IPS-20b (cell line): ENCODE measurements at regions not wholly inside any gene's neighbourhood (a gene's known extent, or its start where the extent isn't known, plus 50 kb on each side); places are given as distances from the start of the nearest gene placed in this dataset.
"Not testable (repeated sequence)": the region's sequence is repeated elsewhere in the genome, so short reads cannot be mapped to it uniquely, and the experiment has no call there.

Source experiments
- H3K27ac ChIP-seq: one replicate; pipeline ENCODE4 v1.5.1; 2013; ENCODE audit warnings: low read length
- H3K27me3 ChIP-seq: 2 replicates; pipeline ENCODE4 v1.6.1; 2013; ENCODE audit warnings: mild to moderate bottlenecking, low read length, inconsistent platforms; ENCODE audit not compliant: insufficient read depth
- H3K36me3 ChIP-seq: 2 replicates; pipeline ENCODE4 v1.6.1; 2013; ENCODE audit warnings: low read depth, mild to moderate bottlenecking, inconsistent platforms, low read length, moderate library complexity; ENCODE audit not compliant: insufficient read depth
- H3K4me1 ChIP-seq: 2 replicates; pipeline ENCODE4 v1.6.1; 2013; ENCODE audit warnings: mild to moderate bottlenecking, control low read depth, inconsistent platforms, low read length, moderate library complexity; ENCODE audit not compliant: insufficient read depth
- H3K4me3 ChIP-seq: 2 replicates; pipeline ENCODE4 v1.5.1; 2013; ENCODE audit warnings: mild to moderate bottlenecking, low read length, inconsistent platforms
- H3K9ac ChIP-seq: 2 replicates; pipeline ENCODE4 v1.6.1; 2013; ENCODE audit warnings: low read depth, mild to moderate bottlenecking, inconsistent platforms, low read length, moderate library complexity
- H3K9me3 ChIP-seq: 2 replicates; pipeline ENCODE4 v1.6.1; 2013; ENCODE audit warnings: mild to moderate bottlenecking, low read depth, low read length, inconsistent platforms; ENCODE audit not compliant: insufficient read depth

DNA sequence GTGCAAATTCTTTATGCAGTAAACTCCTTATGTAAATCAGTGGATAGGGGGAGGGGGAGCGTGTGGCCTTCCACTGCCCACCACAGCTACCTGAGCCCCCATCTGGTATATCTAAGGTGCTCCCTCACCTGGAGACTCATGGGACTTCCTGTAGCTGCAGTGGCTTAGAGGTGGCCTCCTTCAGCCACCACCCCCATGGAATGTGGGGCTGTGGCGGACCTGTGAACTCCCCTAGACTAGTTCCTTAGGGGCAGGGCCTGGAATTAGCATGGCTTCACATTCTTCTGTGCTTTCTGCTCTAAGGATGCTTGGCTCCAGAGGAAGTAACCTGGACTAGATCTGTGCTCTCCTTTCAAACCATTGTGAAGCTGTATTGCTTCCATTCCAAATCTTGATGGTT is 550.5 kb upstream of the COBL start:
- Histone ChIP-seq H3K9ac (no peak overlapping the region), H3K4me1 (no peaks in the 10 kb centered on the region), H3K27me3 (no peaks in the 10 kb centered on the region), H3K36me3 (no peaks in the 10 kb centered on the region), H3K27ac (no peak overlapping the region), H3K4me3 (no peak overlapping the region), H3K9me3 (no peaks in the 10 kb centered on the region)

DNA sequence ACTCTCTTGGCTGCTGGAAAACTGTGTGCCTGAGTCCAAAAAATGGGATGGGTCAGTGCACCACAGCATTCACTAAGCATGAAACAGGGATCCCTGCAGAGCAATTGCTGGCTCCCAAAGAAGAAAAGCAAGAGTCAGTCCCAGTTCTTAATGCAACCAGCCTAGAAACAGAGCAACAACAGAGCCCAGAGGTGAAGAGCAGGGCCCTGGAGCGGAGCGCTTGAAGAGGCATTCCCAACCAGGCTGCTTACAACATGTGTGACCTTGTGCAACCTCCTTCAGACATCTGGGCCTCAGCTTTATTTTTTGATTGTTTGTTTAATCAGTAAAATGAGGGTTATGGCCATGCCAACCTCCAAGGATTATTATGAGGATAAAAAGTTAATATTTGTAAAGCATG is 543.7 kb upstream of the COBL start:
- Histone ChIP-seq H3K9ac (no peak overlapping the region), H3K4me1 (no peaks in the 10 kb centered on the region), H3K4me3 (no peak overlapping the region), H3K36me3 (no peaks in the 10 kb centered on the region), H3K9me3 (peaks cover 13% of the 10 kb centered on the region), H3K27me3 (no peaks in the 10 kb centered on the region), H3K27ac (no peak overlapping the region)

DNA sequence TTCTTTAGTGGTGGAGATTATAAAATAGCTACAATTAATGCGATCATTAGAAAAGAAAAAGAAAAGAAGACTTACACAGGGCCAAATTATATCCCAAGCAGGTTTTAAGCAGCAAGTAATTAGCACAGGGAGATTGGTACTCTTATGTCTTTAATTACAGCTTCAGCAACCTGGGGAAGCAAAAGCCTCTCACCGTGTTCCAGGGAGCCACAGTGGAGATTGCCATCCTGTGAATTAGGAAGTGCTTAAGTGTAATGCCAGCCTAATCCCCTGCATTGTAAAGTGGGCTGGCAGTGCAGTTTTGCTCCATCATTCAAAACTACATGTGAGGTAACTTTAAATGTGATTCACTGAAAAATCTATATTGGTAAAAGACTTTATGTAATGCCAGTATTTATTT is 533.5 kb upstream of the COBL start:
- Histone ChIP-seq H3K4me1 (no peaks in the 10 kb centered on the region), H3K9me3 (peaks cover 7% of the 10 kb centered on the region), H3K9ac (no peak overlapping the region), H3K36me3 (no peaks in the 10 kb centered on the region), H3K4me3 (no peak overlapping the region), H3K27ac (no peak overlapping the region), H3K27me3 (no peaks in the 10 kb centered on the region)

DNA sequence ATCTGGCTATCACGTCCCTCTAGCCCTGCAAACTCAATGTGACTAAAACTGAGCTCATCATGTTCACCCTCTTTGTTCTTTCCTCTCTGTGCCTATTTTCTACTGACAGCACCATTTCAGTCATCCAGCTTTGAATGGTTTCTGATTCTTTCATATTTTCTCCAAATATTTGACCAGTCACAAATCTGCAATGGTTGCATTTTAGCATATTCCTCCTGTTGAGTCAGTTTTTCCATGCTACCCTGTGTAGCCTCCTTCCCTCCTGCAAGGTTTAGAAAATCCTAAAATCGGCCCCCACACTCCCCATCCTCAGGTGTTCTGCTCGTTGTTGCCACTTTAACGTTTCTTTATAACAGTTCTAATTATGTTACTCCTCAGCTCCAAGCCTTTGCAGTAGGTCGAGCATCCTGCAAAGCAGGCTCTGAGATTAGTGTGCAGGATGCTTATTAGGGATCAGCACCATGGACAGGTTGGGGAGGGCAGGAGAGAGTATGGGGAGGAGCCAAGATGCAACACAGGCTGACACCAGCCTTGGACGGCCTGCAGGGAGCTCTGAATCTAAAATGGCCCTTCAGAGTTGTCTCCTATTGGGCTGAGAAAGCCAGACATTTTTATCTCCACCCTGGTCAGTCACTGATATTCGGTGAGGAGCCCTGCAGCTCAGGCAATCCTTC is 531.0 kb upstream of the COBL start:
- H3K9me3 ChIP-seq = no peaks in the 10 kb centered on the region
- H3K9ac ChIP-seq = no peak overlapping the region

DNA sequence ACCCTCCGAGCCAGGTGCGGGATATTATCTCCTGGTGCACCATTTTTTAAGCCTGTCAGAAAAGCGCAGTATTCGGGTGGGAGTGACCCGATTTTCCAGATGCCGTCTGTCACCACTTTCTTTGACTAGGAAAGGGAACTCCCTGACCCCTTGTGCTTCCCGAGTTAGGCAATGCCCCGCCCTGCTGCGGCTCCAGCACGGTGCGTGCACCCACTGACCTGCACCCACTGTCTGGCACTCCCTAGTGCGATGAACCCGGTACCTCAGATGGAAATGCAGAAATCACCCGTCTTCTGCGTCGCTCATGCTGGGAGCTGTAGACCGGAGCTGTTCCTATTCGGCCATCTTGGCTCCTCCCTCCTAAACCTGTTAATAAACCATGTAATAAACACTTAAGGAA is 522.5 kb upstream of the COBL start:
- not testable (repeated sequence) for H3K4me1 ChIP-seq, H3K36me3 ChIP-seq, H3K27me3 ChIP-seq, H3K9me3 ChIP-seq, H3K4me3 ChIP-seq, H3K27ac ChIP-seq, H3K9ac ChIP-seq

More for the DNA sequence above, 531.0 kb upstream of the COBL start:
- Histone ChIP-seq H3K27ac (no peak overlapping the region), H3K4me1 (no peaks in the 10 kb centered on the region), H3K27me3 (no peaks in the 10 kb centered on the region), H3K36me3 (no peaks in the 10 kb centered on the region), H3K4me3 (no peak overlapping the region)

DNA sequence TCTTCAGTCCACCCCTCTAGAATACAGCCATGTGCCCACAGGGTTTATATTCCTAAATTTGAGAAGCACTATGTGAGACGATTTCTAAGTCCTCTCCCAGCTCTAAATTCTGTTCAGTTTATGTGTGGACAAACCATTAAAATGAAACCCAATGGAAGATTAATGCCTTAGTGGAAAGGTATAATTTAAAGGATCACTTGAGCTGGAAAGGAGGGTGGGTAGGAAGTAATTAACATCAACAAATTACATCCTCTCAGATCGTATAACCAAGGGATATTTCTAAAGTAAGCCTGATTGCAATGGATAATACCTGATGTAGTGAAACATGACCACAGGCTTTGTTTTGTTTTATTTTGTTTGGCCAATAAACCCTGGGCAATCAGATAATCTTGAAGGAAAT is 511.0 kb upstream of the COBL start:
- Histone ChIP-seq H3K9me3 (0 out of 2 replicates have a peak, but pooled peaks cover 5% of the 10 kb centered on the region), H3K27ac (no peak overlapping the region), H3K4me3 (no peak overlapping the region), H3K9ac (no peak overlapping the region), H3K36me3 (no peaks in the 10 kb centered on the region), H3K27me3 (no peaks in the 10 kb centered on the region), H3K4me1 (no peaks in the 10 kb centered on the region)

DNA sequence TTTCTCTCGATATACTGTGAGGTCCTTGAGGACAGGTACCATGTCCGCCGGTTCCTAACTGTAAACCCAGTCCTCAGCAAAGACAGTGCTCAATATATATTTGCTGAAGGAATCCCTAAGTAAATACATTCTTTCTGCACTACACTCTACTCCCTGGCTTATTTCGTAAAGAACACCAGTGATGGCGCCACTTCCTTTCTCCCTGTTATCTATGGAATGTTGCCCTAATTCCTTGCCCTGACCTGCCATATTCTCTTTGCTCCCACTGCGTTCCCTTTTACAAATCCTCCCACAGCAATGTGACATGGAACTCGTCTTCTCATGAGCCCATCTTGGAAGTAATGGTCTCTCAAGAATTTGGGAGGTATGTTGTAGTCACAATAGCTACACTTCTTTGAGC is 507.4 kb upstream of the COBL start:
- no peaks in the 10 kb centered on the region for H3K27me3 ChIP-seq
- H3K9me3 ChIP-seq = no peaks in the 10 kb centered on the region
- H3K36me3 ChIP-seq = no peaks in the 10 kb centered on the region
- no peak overlapping the region for H3K27ac ChIP-seq
- no peak overlapping the region for H3K9ac ChIP-seq
- H3K4me1 ChIP-seq = no peaks in the 10 kb centered on the region
- H3K4me3 ChIP-seq = no peak overlapping the region

DNA sequence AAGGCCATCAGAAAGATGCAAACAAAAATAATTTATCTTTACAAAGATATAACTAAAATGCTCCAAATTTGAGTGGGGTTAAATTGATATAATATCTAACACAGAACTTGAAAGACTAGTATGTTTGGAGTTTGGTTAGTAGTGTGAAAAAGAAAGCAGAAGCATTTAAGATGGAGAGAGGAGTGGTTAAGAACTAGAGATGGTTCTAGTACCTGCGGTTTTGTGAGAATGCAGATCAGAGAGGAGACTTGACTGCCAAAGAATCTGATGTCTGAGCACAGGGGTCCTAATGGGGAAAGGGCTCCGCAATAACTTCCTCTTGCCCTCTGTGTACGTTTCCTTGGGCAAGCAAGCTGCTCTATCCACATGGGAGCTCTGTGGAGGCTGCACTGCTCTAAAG is 506.8 kb upstream of the COBL start:
- Histone ChIP-seq H3K9ac (no peak overlapping the region), H3K9me3 (no peaks in the 10 kb centered on the region), H3K4me1 (no peaks in the 10 kb centered on the region), H3K27ac (no peak overlapping the region), H3K27me3 (no peaks in the 10 kb centered on the region), H3K4me3 (no peak overlapping the region), H3K36me3 (no peaks in the 10 kb centered on the region)

DNA sequence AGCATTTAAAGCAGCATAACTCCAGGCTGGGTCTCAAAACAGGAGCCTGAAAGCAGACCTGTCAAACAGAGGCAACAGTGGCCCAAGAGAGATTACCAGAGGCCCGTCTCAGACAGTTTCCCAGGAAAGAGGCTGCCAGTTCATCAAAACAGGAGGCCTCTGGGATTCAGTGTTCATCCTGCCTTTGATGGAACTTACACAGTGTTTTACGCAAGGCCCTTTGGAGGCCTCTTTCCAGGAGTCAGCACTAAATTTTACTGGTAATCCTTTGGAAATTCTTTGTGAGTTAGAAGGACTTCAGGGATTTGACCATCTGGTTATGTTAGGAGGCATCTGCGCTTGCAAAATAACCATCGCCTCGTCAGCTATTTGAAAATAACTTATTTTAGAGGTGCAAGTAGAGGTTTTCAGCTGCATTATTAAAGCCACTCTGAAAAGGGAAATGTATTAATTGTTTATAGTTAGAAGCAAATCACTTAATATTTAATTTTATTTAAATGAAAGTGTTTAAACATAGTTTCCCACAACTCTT is 501.2 kb upstream of the COBL start:
- no peak overlapping the region for H3K27ac ChIP-seq
- no peak overlapping the region for H3K4me3 ChIP-seq
- H3K36me3 ChIP-seq = no peaks in the 10 kb centered on the region
- no peaks in the 10 kb centered on the region for H3K9me3 ChIP-seq
- H3K9ac ChIP-seq = no peak overlapping the region
- no peaks in the 10 kb centered on the region for H3K27me3 ChIP-seq
- no peaks in the 10 kb centered on the region for H3K4me1 ChIP-seq

DNA sequence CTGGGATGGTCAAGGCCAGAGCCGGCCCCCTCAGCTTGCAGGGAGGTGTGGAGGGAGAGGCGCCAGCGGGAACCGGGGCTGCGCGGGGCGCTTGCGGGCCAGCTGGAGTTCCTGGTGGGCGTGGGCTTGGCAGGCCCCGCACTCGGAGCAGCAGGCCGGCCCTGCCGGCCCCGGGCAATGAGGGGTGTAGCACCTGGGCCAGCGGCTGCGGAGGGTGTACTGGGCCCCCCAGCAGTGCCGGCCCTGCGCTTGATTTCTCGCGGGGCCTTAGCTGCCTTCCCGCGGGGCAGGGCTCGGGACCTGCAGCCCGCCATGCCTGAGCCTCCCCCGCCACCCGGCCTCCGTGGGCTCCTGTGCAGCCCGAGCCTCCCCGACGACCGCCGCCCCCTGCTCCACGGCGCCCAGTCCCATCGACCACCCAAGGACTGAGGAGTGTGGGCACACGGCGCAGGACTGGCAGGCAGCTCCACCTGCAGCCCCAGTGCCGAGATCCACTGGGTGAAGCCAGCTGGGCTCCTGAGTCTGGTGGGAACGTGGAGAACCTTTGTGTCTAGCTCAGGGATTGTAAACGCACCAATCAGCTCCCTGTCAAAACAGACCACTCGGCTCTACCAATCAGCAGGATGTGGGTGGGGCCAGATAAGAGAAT is 489.3 kb upstream of the COBL start:
- H3K4me1 ChIP-seq, H3K27ac ChIP-seq, H3K36me3 ChIP-seq, H3K9me3 ChIP-seq, H3K4me3 ChIP-seq, H3K9ac ChIP-seq, H3K27me3 ChIP-seq: not testable (repeated sequence)

DNA sequence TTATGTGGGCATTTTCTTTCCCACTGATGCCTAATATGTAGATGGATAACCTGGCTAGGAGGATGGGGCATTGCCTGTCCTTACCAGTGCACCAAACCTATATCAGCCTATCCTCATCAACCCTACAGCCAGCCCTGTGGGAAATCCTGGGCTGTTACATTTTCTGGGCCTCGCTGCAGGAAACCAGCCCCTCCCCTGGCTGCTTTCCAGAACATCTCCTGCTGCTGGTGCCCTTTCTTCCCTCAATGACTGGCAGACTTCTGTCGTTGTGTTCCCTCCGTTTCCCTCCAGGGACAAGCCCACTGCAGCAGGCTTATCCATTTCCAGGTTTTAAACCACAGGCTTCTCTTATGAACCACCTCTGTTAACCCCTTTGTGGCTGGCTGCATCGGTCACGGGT is 486.1 kb upstream of the COBL start:
- no peaks in the 10 kb centered on the region for H3K27me3 ChIP-seq
- no peak overlapping the region for H3K4me3 ChIP-seq
- no peaks in the 10 kb centered on the region for H3K9me3 ChIP-seq
- no peaks in the 10 kb centered on the region for H3K4me1 ChIP-seq
- H3K36me3 ChIP-seq = no peaks in the 10 kb centered on the region
- H3K9ac ChIP-seq = no peak overlapping the region
- H3K27ac ChIP-seq = no peak overlapping the region

DNA sequence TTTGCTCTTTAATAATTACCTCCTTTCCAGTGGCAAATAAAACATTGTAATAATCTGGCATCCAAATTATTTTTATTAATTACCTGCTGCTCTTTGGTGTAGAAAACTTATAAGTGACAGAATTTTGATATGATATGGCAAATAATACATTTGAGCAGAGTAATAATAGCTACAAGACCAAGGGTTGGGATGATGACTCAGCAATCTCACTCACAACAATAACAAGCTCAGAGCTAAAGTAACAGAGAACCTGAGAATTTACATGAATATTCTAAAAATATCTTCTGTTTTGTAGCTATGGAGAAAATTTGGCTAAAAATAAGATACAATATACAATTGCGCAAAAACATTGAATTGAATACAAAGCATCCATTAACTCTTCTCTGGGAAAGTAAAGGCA is 480.8 kb upstream of the COBL start:
- H3K9me3 ChIP-seq = no peaks in the 10 kb centered on the region
- no peaks in the 10 kb centered on the region for H3K4me1 ChIP-seq
- no peaks in the 10 kb centered on the region for H3K27me3 ChIP-seq
- H3K4me3 ChIP-seq = no peak overlapping the region
- no peaks in the 10 kb centered on the region for H3K36me3 ChIP-seq
- no peak overlapping the region for H3K27ac ChIP-seq
- no peak overlapping the region for H3K9ac ChIP-seq
